HAP-1 (cell line): ENCODE measurements at regions not wholly inside any gene's neighbourhood (a gene's known extent, or its start where the extent isn't known, plus 50 kb on each side); places are given as distances from the start of the nearest gene placed in this dataset.
"Not testable (repeated sequence)": the region's sequence is repeated elsewhere in the genome, so short reads cannot be mapped to it uniquely, and the experiment has no call there.

Experiments used
- DNase-seq, 2 experiments: peaks; one replicate each; pipeline ENCODE4 v3.0.0-alpha.2; 2016 to 2020; ENCODE audit warnings: low spot score in 2 of 2
- H3K27me3 ChIP-seq: fragments of 250-450 bp; sonication (Bioruptor Pico); 2 replicates; pipeline ENCODE4 v1.5.1; 2020; ENCODE audit warnings: low read depth, mild to moderate bottlenecking, moderate library complexity
- H3K36me3 ChIP-seq: fragments of 250-450 bp; sonication (Bioruptor Pico); replicated peaks from 2 replicates; pipeline ENCODE4 v1.5.1; 2020; ENCODE audit warnings: mild to moderate bottlenecking
- H3K4me1 ChIP-seq: fragments of 250-450 bp; sonication (Bioruptor Pico); 2 replicates; pipeline ENCODE4 v1.5.1; 2020; ENCODE audit warnings: mild to moderate bottlenecking
- H3K4me3 ChIP-seq: fragments of 250-450 bp; sonication (Bioruptor Pico); 2 replicates; pipeline ENCODE4 v1.5.1; 2020; ENCODE audit warnings: mild to moderate bottlenecking, moderate library complexity
- H3K9me3 ChIP-seq: fragments of 250-450 bp; sonication (Bioruptor Pico); 2 replicates; pipeline ENCODE4 v1.5.1; 2020; ENCODE audit warnings: mild to moderate bottlenecking, moderate library complexity
- in situ Hi-C: fragments of 300-500 bp; cut with MboI; formaldehyde crosslinking; loops from 3 replicates; pipeline ENCODE4 v1.14.3; 2020; ENCODE audit warnings: low sequenced_read_pairs, inconsistent platforms, mixed read lengths

DNA sequence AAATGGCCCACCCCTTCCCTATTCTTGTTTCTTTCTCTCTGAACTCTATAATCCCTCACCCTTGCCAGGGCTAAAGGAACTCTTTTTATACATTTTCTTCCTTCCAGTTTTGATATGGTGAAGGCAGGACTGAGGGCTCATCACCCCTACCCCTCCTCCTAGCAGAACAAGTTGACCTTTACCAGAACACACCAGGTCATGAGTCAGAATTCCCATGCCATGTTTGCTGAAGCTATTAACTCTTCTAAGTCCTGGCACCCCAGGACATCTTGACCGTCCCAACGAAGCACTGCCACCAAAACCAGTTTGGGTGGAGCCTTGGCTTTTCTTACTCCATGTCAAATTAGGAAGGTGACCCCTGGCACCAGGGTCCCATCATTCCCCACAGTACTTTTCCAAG lies 57.5 kb upstream of the DYNLT3 start:
- no peaks in the 10 kb centered on the region for H3K36me3 ChIP-seq
- peaks cover 16% of the 10 kb centered on the region for H3K27me3 ChIP-seq
- no peaks in the 10 kb centered on the region for H3K9me3 ChIP-seq
- H3K4me1 ChIP-seq = no peaks in the 10 kb centered on the region
- H3K4me3 ChIP-seq = no peak overlapping the region
- no peak for DNase-seq
- in situ Hi-C loops = no loop called here

DNA sequence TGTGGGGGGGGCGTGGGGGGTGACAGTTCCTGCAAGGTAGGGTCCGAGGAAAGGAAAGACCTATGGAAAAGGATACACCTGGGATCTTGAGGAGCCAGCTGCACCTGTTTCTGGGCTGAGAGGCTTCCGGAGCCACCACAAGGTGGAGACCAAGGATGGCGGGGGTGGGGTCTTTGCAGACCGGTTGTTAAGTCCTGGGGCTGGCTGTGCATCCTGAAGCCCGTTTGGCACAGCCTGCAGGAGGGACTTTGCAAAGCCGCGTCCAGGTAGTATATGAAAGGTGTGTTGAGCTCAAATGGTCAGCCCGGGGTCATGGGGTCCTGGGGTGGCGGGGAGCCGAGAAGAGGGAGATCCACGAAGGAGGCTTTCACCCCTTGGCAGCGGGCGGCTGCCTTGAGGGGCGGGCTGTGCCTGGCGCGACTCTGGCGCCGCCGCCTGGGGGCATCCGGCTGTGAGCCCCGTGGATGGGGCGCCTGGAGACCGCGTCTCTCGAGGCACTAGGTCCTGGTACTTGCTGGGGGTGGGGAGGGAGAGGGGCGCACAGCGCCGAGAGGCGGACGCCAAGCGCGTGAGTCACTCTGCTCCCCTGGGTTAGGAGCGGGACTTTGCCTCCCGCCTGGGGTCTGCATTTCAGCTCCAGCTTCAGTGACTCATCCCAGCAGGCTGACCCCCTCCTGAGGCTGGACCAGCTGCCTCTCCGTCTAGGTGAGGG lies 58.2 kb upstream of the DYNLT3 start:
- H3K27me3 ChIP-seq = peaks cover 16% of the 10 kb centered on the region
- no peak overlapping the region for H3K4me3 ChIP-seq
- no peaks in the 10 kb centered on the region for H3K4me1 ChIP-seq
- peak in 1 of 2 experiments; percentile 27 for DNase-seq
- H3K9me3 ChIP-seq = no peaks in the 10 kb centered on the region
- H3K36me3 ChIP-seq = no peaks in the 10 kb centered on the region
- in situ Hi-C loops = no loop called here

DNA sequence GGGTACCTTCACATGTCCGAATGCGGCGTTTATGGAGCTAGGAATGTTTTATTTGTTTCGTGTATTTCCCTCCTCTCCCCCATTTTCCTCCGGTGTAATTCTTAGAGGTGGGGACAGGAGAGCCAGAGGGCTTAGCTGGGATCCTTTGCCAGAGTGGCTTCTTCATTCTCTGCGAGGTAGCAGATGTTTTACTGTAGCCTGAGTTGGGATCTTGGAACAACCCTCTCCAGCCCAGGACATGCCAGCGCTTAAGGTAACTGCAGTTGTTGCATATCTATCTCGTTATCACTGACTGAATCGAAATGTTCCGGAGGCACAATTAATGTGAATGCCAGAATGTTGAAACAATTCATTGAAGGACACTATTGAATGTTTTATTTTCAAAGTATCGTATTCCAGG lies 59.0 kb upstream of the DYNLT3 start:
- peaks cover 16% of the 10 kb centered on the region for H3K27me3 ChIP-seq
- no peak overlapping the region for H3K4me3 ChIP-seq
- in situ Hi-C loops = no loop called here
- no peak for DNase-seq
- H3K4me1 ChIP-seq = no peaks in the 10 kb centered on the region
- H3K36me3 ChIP-seq = no peaks in the 10 kb centered on the region
- no peaks in the 10 kb centered on the region for H3K9me3 ChIP-seq

DNA sequence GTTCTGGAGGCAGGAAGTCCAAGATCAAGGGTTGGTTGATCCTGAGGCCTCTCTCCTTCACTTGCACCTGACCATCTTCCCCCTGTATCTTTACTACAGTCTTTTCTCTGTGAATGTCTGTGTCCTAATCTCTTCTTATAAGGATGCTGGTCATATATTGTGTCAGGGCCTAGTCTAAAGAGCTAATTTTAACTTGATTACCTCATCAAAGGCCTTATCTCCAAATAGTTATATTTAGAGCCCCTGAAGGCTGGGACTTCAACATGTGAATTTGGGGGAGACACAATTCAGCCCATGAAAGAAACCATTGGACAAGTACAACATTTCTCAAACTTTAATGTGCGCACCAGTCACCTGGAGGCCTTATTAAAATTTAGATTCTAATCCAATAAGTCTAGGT lies 62.8 kb upstream of the DYNLT3 start:
- Histone ChIP-seq H3K27me3 (peaks cover 20% of the 10 kb centered on the region), H3K9me3 (no peaks in the 10 kb centered on the region), H3K36me3 (no peaks in the 10 kb centered on the region), H3K4me3 (no peak overlapping the region), H3K4me1 (no peaks in the 10 kb centered on the region)
- in situ Hi-C loops = no loop called here
- DNase-seq = no peak

DNA sequence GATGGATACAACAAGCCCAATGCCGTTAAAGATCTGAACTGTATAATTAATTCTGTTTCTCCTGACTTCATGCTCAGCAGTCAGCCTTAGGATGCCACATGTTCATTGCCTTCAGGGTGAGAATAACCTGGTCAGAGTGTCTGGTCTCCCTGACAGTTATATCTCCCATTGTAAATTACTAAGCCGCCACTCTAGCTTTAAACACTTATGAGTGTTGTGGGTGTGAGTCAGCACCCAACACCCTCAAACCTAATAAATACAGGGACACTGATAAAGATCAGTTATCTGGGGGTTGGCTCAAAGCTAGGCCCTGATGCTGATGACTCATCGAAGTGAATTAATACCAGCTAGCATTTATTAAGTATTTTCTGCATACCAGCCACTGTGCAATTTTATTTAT lies 64.9 kb upstream of the DYNLT3 start:
- Histone ChIP-seq H3K4me1 (no peaks in the 10 kb centered on the region), H3K27me3 (peaks cover 14% of the 10 kb centered on the region), H3K4me3 (no peak overlapping the region), H3K36me3 (no peaks in the 10 kb centered on the region), H3K9me3 (no peaks in the 10 kb centered on the region)
- in situ Hi-C loops = no loop called here
- no peak for DNase-seq

DNA sequence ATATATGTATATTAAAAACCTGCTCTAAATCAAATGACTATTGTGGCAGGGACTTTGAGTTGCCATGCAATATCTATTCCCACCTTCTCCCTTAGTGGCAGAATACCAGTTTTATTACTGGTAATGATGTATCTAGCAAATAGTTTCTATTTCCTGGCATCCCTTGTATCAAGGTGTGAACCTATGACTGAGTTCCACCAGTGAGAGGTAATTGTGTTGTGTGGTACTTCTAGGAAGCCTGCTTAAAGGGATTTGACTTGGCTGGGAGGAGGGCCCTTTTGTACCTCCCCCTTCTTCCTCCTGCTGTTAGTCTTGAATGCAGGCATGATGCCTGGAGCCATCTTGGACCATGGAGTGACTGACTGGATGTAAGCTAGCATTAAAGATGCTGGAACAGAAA lies 65.4 kb upstream of the DYNLT3 start:
- no peaks in the 10 kb centered on the region for H3K4me1 ChIP-seq
- no peaks in the 10 kb centered on the region for H3K36me3 ChIP-seq
- H3K9me3 ChIP-seq = no peaks in the 10 kb centered on the region
- H3K4me3 ChIP-seq = no peak overlapping the region
- in situ Hi-C loops = no loop called here
- peaks cover 14% of the 10 kb centered on the region for H3K27me3 ChIP-seq
- no peak for DNase-seq

DNA sequence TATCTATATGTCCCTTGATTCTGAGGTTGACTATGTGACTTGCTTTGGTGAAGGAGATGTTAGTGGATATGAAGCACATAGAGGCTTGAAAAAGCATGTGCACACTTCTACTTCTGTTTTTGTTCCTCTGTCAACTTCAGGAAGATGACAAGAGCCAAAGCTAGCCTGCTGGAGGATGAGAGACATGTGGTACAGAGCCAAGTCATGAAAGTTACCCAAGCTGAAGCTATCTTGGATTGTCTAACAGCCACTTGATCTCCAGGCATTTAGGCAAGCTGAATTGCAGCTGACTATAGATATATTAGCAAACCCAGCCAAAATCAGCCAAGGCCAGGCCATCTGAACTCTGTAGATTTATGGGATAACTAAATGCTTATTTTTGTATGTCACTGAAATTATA lies 70.8 kb upstream of the DYNLT3 start:
- H3K36me3 ChIP-seq = no peaks in the 10 kb centered on the region
- no peak for DNase-seq
- in situ Hi-C loops = no loop called here

DNA sequence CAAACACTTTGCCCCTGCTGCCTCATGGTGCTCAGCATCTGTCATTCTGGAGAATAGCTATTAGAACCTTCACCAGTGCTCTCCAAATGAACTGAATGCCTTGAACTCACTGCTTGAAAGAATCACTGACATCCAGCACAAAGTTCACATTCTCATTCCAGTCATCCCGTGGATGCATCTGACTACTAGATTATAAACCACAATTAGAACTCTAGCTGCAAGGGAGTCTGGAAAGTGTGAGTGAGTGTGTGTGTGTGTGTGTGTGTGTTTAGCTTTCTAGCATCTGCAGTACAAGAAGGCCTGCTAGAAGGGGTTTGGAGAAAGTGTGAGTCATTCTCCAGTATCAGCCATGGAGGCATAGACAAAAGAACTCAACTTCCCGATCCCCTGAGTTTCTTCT lies 71.3 kb upstream of the DYNLT3 start:
- Histone ChIP-seq H3K4me1 (no peaks in the 10 kb centered on the region), H3K27me3 (peaks cover 12% of the 10 kb centered on the region), H3K36me3 (no peaks in the 10 kb centered on the region), H3K4me3 (no peak overlapping the region), H3K9me3 (0 out of 2 replicates have a peak, but pooled peaks cover 2% of the 10 kb centered on the region)
- DNase-seq = no peak
- in situ Hi-C loops = no loop called here

More for the DNA sequence above, 70.8 kb upstream of the DYNLT3 start:
- no peaks in the 10 kb centered on the region for H3K4me1 ChIP-seq
- peaks cover 12% of the 10 kb centered on the region for H3K27me3 ChIP-seq
- 0 out of 2 replicates have a peak, but pooled peaks cover 2% of the 10 kb centered on the region for H3K9me3 ChIP-seq
- H3K4me3 ChIP-seq = no peak overlapping the region

DNA sequence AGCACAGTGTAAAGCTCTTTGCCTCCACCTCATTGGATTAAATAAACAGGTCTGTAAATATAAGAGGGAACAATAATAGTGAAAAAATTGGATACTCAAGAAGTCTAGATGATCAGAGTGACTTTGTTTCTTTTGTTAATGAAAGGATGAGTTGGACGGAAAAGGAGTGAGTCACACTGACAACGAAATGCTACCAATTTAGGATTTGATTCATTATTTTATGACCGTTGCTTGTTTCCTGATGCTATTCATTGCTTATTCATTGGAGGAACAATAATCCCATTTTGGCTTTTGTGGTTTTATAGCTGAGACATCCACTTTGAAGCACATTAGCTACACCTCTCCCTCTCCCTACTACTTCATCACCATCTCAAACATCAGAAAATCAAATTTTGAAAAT lies 74.4 kb upstream of the DYNLT3 start:
- no peaks in the 10 kb centered on the region for H3K36me3 ChIP-seq
- no peak overlapping the region for H3K4me3 ChIP-seq
- H3K27me3 ChIP-seq = peaks cover 6% of the 10 kb centered on the region; the same call in 1 of the 2 replicates
- no peak for DNase-seq
- in situ Hi-C loops = loop anchor here (10.0 kb wide), 1 partner anchor 253 kb away; no protein-coding TSS in a partner anchor
- H3K4me1 ChIP-seq = no peaks in the 10 kb centered on the region
- H3K9me3 ChIP-seq = 0 out of 2 replicates have a peak, but pooled peaks cover 2% of the 10 kb centered on the region

DNA sequence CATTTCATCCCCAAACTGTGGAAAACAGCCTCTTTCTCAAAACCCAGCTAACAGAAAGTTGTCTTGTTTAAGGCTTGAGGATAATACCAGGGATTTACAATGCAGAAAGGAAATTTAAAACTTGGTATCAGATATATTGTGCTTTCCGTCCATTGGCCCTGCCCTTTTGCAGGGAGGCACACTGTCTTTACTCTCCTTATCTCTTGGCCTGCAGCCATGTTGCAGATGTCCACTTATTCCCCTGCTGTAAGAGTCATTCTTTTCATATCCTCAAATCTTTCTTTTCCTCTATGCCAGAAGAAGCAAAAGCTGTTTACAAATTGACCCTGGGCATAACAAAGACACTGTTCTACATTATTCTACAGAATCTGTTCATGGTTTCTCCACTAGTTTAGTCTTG lies 75.6 kb upstream of the DYNLT3 start:
- no peak for DNase-seq
- no peak overlapping the region for H3K4me3 ChIP-seq
- no peaks in the 10 kb centered on the region for H3K4me1 ChIP-seq
- in situ Hi-C loops = loop anchor here (10.0 kb wide), 1 partner anchor 252 kb away; no protein-coding TSS in a partner anchor
- H3K27me3 ChIP-seq = peaks cover 4% of the 10 kb centered on the region; the same call in 1 of the 2 replicates
- H3K36me3 ChIP-seq = no peaks in the 10 kb centered on the region
- H3K9me3 ChIP-seq = 0 out of 2 replicates have a peak, but pooled peaks cover 2% of the 10 kb centered on the region

DNA sequence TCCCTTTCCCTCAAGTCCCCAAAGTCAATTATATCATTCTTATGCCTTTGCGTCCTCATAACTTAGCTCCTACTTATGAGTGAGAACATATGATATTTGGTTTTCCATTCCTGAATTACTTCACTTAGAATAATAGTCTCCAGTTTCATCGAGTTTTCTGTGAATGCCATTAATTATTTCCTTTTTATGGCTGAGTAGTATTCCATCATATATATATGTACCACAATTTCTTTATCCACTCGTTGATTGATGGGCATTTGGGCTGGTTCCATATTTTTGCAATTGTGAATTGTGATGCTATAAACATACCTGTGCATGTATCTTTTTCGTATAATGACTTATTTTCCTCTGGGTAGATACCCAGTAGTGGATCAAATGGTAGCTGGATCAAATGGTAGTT lies 78.4 kb upstream of the DYNLT3 start:
- H3K4me3 ChIP-seq, H3K36me3 ChIP-seq, H3K9me3 ChIP-seq, H3K27me3 ChIP-seq, DNase-seq, H3K4me1 ChIP-seq: not testable (repeated sequence)
- in situ Hi-C loops = loop anchor here (10.0 kb wide), 1 partner anchor 249 kb away; no protein-coding TSS in a partner anchor

DNA sequence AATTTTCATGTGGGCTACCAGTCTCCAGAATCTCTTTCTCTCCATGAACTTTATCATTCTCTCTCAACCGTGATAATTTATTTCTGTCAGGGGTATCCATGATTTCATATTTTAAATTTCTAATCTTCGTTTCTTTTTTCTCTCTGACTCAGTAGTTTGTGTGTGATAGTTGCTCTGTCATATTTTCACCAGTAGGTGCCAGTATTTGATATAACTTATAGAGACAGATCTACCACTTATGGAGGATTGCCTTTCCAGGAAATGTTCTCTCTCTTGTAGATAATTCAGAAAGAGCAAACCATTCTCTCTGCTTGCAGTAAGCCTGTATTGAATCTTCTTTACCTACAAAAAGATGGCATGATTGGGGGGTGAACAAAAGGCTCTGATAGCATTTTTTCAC lies 79.3 kb upstream of the DYNLT3 start:
- no peak overlapping the region for H3K4me3 ChIP-seq
- peaks cover 4% of the 10 kb centered on the region; the same call in 1 of the 2 replicates for H3K27me3 ChIP-seq
- H3K9me3 ChIP-seq = no peaks in the 10 kb centered on the region
- no peaks in the 10 kb centered on the region for H3K36me3 ChIP-seq
- in situ Hi-C loops = loop anchor here (10.0 kb wide), 1 partner anchor 248 kb away; no protein-coding TSS in a partner anchor
- H3K4me1 ChIP-seq = no peaks in the 10 kb centered on the region
- DNase-seq = peak in 1 of 2 experiments; percentile 55

DNA sequence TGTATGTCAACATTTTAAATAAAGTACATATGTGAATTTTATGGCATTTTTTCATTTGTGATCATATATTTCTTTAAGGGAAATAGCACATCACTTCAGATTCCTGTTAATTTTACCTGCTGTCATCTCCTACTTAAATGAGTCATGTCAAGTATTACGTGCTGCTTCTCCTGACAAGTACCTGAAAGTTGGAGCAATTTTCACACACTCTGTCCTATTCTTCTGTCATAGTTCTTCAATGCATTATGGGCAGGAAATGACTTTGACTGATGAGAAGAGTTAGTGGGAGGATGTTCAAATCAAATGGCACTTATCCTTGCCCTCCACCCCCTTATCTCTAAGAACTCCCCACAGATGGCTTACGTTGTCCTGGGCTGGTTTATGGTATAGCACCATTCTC lies 64.2 kb upstream of the SYTL5 start:
- in situ Hi-C loops = no loop called here
- Histone ChIP-seq H3K36me3 (no peaks in the 10 kb centered on the region), H3K4me1 (no peaks in the 10 kb centered on the region), H3K4me3 (no peak overlapping the region), H3K27me3 (peaks cover 8% of the 10 kb centered on the region; the same call in 1 of the 2 replicates), H3K9me3 (no peaks in the 10 kb centered on the region)
- DNase-seq = no peak

DNA sequence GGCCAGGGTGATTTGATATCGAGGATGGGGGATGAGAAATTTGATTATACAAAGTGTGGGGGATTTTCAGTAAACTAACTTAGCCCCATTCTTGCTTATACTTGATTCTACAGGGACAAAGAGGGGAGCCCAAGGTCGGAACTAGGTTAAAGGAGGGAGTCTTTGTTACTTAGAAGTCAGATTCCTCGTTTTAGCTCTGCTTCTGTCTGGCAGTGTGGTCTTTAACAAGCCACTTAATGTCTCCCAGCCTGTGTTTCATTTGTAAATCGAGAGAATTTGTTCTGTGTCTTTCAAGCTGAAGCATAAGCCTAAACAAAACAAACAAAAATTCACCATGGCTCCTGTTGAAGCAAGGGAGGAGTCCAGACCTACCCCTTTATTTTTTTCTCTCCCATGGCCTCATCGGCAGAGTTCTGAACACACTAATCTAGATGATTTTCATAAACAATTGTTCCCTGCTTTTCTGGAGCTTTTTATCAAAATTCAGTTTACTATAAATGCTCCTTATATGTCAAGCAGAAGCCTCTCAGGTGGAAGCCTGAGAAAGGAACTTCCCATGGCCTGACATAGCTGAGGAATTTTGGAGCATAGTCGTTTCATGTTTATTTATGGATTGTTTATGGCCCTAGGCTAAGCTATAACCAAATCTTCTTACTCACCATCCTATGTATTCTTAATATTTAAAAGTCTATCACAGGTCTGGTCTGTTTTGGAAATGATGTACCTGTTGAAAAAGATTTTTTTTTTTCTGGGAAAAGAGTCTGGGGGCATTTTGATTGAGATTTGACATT lies 62.6 kb upstream of the SYTL5 start:
- Histone ChIP-seq H3K4me1 (no peaks in the 10 kb centered on the region), H3K9me3 (no peaks in the 10 kb centered on the region), H3K4me3 (no peak overlapping the region), H3K36me3 (no peaks in the 10 kb centered on the region), H3K27me3 (peaks cover 5% of the 10 kb centered on the region; the same call in 1 of the 2 replicates)
- in situ Hi-C loops = no loop called here
- no peak for DNase-seq
